SJSA1 (cell line): ENCODE measurements at regions not wholly inside any gene's neighbourhood (a gene's known extent, or its start where the extent isn't known, plus 50 kb on each side); places are given as distances from the start of the nearest gene placed in this dataset.
"Not testable (repeated sequence)": the region's sequence is repeated elsewhere in the genome, so short reads cannot be mapped to it uniquely, and the experiment has no call there.

ENCODE experiments used
- DNase-seq, 2 experiments: peaks; one replicate each; pipeline ENCODE4 v3.0.0-alpha.2; 2015 to 2020; ENCODE audit warnings: low spot score in 2 of 2, low read depth in 1 of 2
- H3K27ac ChIP-seq: fragments of 250-450 bp; sonication (Bioruptor Pico); 2 replicates; pipeline ENCODE4 v1.5.1; 2020; ENCODE audit warnings: mild to moderate bottlenecking, moderate library complexity
- H3K27me3 ChIP-seq: fragments of 250-450 bp; sonication (Bioruptor Pico); replicated peaks from 2 replicates; pipeline ENCODE4 v1.5.1; 2020; ENCODE audit warnings: mild to moderate bottlenecking, moderate library complexity
- H3K36me3 ChIP-seq: fragments of 250-450 bp; sonication (Bioruptor Pico); 2 replicates; pipeline ENCODE4 v1.5.1; 2020; ENCODE audit warnings: mild to moderate bottlenecking
- H3K4me1 ChIP-seq: fragments of 250-450 bp; sonication (Bioruptor Pico); replicated peaks from 2 replicates; pipeline ENCODE4 v1.6.1; 2021; ENCODE audit warnings: mild to moderate bottlenecking
- H3K4me3 ChIP-seq: fragments of 250-450 bp; sonication (Bioruptor Pico); 2 replicates; pipeline ENCODE4 v1.5.1; 2020; ENCODE audit warnings: mild to moderate bottlenecking
- H3K9me3 ChIP-seq: fragments of 250-450 bp; sonication (Bioruptor Pico); replicated peaks from 2 replicates; pipeline ENCODE4 v1.5.1; 2020; ENCODE audit warnings: mild to moderate bottlenecking

DNA sequence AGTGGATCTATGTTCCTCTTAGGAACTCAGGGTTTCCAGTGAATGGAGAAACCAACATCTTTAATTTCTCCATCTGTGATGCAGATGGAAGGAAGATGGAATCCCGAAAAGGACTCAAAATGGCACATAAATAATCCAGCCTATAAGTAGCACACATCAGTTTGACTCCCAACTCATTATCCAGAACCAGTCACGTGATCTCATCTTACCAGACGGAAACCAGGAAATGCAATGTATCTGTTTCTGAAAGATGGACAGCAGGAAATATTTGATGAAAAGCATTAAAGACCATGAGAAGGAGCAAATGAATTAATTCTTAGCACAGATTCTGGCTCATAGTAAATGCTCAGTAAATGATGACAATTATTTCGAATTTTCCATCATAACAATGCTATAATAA is 443.1 kb upstream of the FMR1 start:
- Histone ChIP-seq H3K9me3 (no peaks in the 10 kb centered on the region), H3K4me1 (no peaks in the 10 kb centered on the region), H3K27me3 (no peaks in the 10 kb centered on the region), H3K4me3 (no peak overlapping the region), H3K36me3 (no peaks in the 10 kb centered on the region), H3K27ac (no peak overlapping the region)
- DNase-seq: no peak

DNA sequence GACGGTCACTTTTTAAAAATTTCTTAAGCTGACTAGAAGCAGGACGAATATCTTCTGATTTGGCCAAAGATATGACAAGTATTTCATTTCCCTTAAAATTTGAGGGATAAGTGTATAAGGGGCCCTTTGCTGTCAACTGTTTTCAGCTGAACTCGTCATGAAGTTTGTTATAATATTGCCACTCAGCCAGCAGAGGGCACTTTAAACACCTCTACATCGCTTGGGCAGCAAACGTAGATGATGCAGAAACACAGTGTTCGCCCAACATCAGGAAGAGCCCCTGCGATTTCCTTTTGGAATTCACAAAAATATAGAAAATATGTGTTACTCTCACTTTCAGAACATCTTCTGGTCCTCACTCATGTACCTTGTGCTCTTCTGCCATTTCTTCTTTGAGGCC is 435.7 kb upstream of the FMR1 start:
- H3K4me3 ChIP-seq: no peak overlapping the region
- no peak overlapping the region for H3K27ac ChIP-seq
- no peak for DNase-seq
- no peaks in the 10 kb centered on the region for H3K9me3 ChIP-seq
- no peaks in the 10 kb centered on the region for H3K27me3 ChIP-seq
- no peaks in the 10 kb centered on the region for H3K36me3 ChIP-seq
- peaks cover 4% of the 10 kb centered on the region; the same call in 1 of the 2 replicates for H3K4me1 ChIP-seq

DNA sequence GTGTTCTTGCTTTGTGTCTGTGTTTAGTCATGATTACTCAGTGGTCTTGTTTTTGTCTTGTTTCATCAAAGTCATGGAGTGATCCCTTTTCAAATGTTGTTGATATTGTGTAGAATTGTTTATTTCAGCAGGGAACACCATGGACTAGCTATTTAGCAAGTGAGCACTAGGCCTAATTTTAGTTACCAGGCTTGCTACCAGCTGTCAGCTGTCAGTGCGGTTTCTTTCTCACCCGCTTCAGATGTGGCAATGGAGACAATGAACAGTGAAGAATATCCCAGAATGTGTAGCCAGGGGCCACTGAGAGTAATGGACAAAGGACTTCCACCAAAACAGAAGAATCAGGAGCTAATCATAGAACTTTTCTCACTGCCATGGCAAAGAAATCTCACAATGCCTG is 432.8 kb upstream of the FMR1 start:
- no peak overlapping the region for H3K4me3 ChIP-seq
- DNase-seq: peak; percentile 21 to 36
- no peaks in the 10 kb centered on the region for H3K36me3 ChIP-seq
- H3K27me3 ChIP-seq: no peaks in the 10 kb centered on the region
- no peaks in the 10 kb centered on the region for H3K9me3 ChIP-seq
- peaks cover 4% of the 10 kb centered on the region; the same call in 1 of the 2 replicates for H3K4me1 ChIP-seq
- no peak overlapping the region for H3K27ac ChIP-seq

GRCh38 chrX:147485207-147485606 is 426.5 kb upstream of the FMR1 start:
- no peak for DNase-seq
- H3K27me3 ChIP-seq: no peaks in the 10 kb centered on the region
- no peaks in the 10 kb centered on the region for H3K36me3 ChIP-seq
- no peak overlapping the region for H3K27ac ChIP-seq
- no peaks in the 10 kb centered on the region for H3K9me3 ChIP-seq
- no peak overlapping the region for H3K4me3 ChIP-seq
- no peaks in the 10 kb centered on the region for H3K4me1 ChIP-seq

DNA sequence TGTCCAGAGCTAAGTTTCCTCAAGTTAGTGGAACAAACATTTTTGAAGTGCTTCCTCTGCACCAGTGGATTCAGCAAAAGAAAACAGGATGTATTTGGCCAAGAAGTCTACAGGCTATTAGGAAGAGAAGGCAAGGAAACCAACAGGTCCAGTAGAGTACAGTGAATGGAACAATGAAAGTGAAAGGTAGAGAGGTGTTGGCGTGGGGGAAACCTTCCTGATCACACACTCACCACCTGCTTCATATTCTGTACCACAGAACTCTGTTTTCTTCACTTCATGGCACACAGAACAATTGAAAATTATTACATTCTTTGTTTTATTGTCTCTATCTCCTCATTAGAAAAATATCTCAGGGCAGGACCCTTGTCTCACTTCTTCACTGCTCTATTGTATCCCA is 417.4 kb upstream of the FMR1 start:
- no peaks in the 10 kb centered on the region for H3K4me1 ChIP-seq
- no peak for DNase-seq
- no peak overlapping the region for H3K4me3 ChIP-seq
- no peaks in the 10 kb centered on the region for H3K9me3 ChIP-seq
- H3K27ac ChIP-seq: no peak overlapping the region
- H3K36me3 ChIP-seq: no peaks in the 10 kb centered on the region
- no peaks in the 10 kb centered on the region for H3K27me3 ChIP-seq

GRCh38 chrX:147498796-147499195 is 412.9 kb upstream of the FMR1 start:
- no peaks in the 10 kb centered on the region for H3K27me3 ChIP-seq
- H3K4me3 ChIP-seq: no peak overlapping the region
- DNase-seq: no peak
- H3K36me3 ChIP-seq: no peaks in the 10 kb centered on the region
- no peaks in the 10 kb centered on the region for H3K9me3 ChIP-seq
- no peak overlapping the region for H3K27ac ChIP-seq
- H3K4me1 ChIP-seq: no peaks in the 10 kb centered on the region

DNA sequence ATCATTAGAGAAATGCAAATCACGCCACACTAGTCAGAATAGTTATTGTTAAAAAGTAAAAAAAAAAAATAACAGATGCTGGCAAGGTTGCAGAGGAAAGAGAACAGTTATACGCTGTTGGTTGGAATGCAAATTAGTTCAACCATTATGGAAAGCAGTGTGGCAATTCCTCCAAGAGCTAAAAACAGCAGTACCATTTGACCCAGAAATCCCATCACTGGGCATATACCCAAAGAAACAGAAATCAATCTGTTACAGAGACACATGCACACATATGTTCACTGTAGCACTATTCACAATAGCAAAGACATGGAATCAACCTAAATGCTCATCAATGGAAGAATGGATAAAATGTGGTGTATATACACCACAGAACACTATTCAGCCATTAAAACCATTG is 388.7 kb upstream of the FMR1 start:
- H3K27me3 ChIP-seq: no peaks in the 10 kb centered on the region
- no peak for DNase-seq
- H3K27ac ChIP-seq: no peak overlapping the region
- H3K36me3 ChIP-seq: no peaks in the 10 kb centered on the region
- no peaks in the 10 kb centered on the region for H3K9me3 ChIP-seq
- no peak overlapping the region for H3K4me3 ChIP-seq
- no peaks in the 10 kb centered on the region for H3K4me1 ChIP-seq

DNA sequence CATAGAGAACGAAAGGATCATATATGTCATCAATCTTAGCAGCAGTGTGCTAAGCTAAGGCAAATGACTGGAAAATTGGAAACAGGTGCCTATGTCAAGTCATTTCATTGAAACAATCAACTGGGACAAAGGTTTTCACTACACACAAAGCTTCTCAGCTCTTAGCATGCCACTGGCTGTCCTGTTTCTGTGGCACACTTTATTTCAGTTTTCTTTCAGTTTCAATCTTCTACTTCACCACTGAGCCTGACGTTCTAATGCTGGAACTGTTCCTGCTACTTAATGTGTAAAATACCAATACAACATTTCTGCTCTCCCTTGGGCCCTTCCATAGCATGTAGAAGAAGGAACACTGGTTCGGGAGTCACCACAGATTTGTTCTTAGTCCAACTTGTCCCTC is 378.3 kb upstream of the FMR1 start:
- Histone ChIP-seq H3K36me3 (no peaks in the 10 kb centered on the region), H3K4me1 (no peaks in the 10 kb centered on the region), H3K4me3 (no peak overlapping the region), H3K27ac (no peak overlapping the region), H3K9me3 (no peaks in the 10 kb centered on the region), H3K27me3 (no peaks in the 10 kb centered on the region)
- no peak for DNase-seq

- H3K4me1 ChIP-seq: no peaks in the 10 kb centered on the region
- no peak for DNase-seq
- no peak overlapping the region for H3K27ac ChIP-seq
- no peak overlapping the region for H3K4me3 ChIP-seq
- H3K36me3 ChIP-seq: no peaks in the 10 kb centered on the region
- no peaks in the 10 kb centered on the region for H3K9me3 ChIP-seq
- H3K27me3 ChIP-seq: no peaks in the 10 kb centered on the region
These were observed 374.5 kb upstream of the FMR1 start for GRCh38 chrX:147537172-147537571.

DNA sequence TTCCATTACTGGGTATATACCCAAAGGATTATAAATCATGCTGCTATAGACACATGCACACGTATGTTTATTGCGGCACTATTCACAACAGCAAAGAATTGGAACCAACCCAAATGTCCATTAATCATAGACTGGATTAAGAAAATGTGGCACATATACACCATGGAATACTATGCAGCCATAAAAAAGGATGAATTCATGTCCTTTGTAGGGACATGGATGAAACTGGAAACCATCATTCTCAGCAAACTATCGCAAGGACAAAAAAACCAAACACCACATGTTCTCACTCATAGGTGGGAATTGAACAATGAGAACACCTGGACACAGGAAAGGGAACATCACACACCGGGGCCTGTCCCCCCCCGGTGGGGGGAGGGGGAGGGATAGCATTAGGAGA is 363.7 kb upstream of the FMR1 start:
- H3K4me1 ChIP-seq, H3K9me3 ChIP-seq, DNase-seq: not testable (repeated sequence)

DNA sequence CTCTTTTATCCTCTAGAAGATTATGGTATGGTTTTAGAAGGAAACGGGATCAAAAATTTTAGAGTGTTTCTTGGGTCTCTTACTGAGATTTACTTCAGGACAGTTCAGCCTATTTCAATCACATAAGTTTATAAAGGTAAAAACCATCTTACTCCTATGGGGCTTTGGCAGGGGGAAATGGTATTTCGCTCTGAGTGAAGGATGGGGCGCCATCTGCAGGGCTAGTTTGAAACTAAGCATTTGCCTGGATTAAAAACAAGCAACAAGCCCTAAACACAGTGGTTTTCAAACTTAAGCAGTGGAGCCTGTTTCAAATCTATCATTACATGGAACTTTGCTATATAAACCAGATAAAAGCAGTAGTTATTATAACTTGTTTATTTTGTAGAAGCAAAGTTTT is 361.5 kb upstream of the FMR1 start:
- Histone ChIP-seq H3K27me3 (no peaks in the 10 kb centered on the region), H3K4me1 (no peaks in the 10 kb centered on the region), H3K4me3 (no peak overlapping the region), H3K9me3 (no peaks in the 10 kb centered on the region), H3K27ac (no peak overlapping the region), H3K36me3 (no peaks in the 10 kb centered on the region)
- DNase-seq: peak in 1 of 2 experiments; percentile 6

More for the DNA sequence above, 363.7 kb upstream of the FMR1 start:
- not testable (repeated sequence) for H3K27me3 ChIP-seq, H3K27ac ChIP-seq, H3K4me3 ChIP-seq, H3K36me3 ChIP-seq

GRCh38 chrX:147559191-147559590 is 352.5 kb upstream of the FMR1 start:
- no peaks in the 10 kb centered on the region for H3K9me3 ChIP-seq

GRCh38 chrX:147565237-147565636 is 346.5 kb upstream of the FMR1 start:
- no peaks in the 10 kb centered on the region for H3K9me3 ChIP-seq
- DNase-seq: peak in 1 of 2 experiments; percentile 50
- H3K36me3 ChIP-seq: no peaks in the 10 kb centered on the region
- H3K27ac ChIP-seq: peak overlapping the region; percentile 78
- H3K4me3 ChIP-seq: no peak overlapping the region
- peaks cover 25% of the 10 kb centered on the region for H3K4me1 ChIP-seq
- H3K27me3 ChIP-seq: no peaks in the 10 kb centered on the region

More at GRCh38 chrX:147559191-147559590, 352.5 kb upstream of the FMR1 start:
- no peak for DNase-seq
- Histone ChIP-seq H3K27me3 (no peaks in the 10 kb centered on the region), H3K27ac (no peak overlapping the region), H3K4me3 (no peak overlapping the region), H3K4me1 (peaks cover 6% of the 10 kb centered on the region; the same call in 1 of the 2 replicates), H3K36me3 (no peaks in the 10 kb centered on the region)

DNA sequence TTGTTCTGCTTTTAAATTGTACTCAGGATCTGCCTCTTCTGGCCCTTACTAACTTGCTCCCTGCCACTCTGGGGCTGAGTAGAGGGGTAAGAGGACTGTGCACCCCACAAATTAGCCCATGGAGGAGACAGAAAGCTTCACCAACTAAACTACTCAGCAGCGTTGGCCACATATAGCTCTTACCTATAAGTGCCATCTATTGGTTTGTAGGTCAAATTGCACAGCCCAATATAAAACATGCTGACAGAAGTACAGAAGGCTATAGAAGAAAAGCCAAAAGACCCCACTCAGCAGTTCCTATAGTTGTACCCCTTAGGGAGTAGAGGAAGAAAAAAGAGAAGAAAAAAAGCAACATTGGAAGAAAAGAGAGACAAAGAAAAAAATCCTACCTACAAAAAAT is 341.2 kb upstream of the FMR1 start:
- H3K36me3 ChIP-seq: no peaks in the 10 kb centered on the region
- H3K4me1 ChIP-seq: peaks cover 8% of the 10 kb centered on the region
- DNase-seq: no peak
- H3K4me3 ChIP-seq: no peak overlapping the region
- H3K27ac ChIP-seq: no peak overlapping the region
- H3K27me3 ChIP-seq: no peaks in the 10 kb centered on the region
- no peaks in the 10 kb centered on the region for H3K9me3 ChIP-seq

GRCh38 chrX:147573266-147573665 is 338.5 kb upstream of the FMR1 start:
- H3K36me3 ChIP-seq: no peaks in the 10 kb centered on the region
- no peak for DNase-seq
- H3K27ac ChIP-seq: no peak overlapping the region
- H3K9me3 ChIP-seq: no peaks in the 10 kb centered on the region
- H3K27me3 ChIP-seq: no peaks in the 10 kb centered on the region
- H3K4me3 ChIP-seq: no peak overlapping the region
- H3K4me1 ChIP-seq: no peaks in the 10 kb centered on the region
